ACHN (cell line): ENCODE measurements at regions not wholly inside any gene's neighbourhood (a gene's known extent, or its start where the extent isn't known, plus 50 kb on each side); places are given as distances from the start of the nearest gene placed in this dataset.

Source experiments
- DNase-seq: peaks from one replicate; pipeline ENCODE4 v3.0.0-alpha.2; 2015
- in situ Hi-C: cut with HindIII; loops from 2 replicates; pipeline ENCODE4 v1.10.0; 2017; ENCODE audit warnings: low sequenced_read_pairs, low pct_ligation_motif_present, low pct_unique_long_range_greater_than_20kb

DNA sequence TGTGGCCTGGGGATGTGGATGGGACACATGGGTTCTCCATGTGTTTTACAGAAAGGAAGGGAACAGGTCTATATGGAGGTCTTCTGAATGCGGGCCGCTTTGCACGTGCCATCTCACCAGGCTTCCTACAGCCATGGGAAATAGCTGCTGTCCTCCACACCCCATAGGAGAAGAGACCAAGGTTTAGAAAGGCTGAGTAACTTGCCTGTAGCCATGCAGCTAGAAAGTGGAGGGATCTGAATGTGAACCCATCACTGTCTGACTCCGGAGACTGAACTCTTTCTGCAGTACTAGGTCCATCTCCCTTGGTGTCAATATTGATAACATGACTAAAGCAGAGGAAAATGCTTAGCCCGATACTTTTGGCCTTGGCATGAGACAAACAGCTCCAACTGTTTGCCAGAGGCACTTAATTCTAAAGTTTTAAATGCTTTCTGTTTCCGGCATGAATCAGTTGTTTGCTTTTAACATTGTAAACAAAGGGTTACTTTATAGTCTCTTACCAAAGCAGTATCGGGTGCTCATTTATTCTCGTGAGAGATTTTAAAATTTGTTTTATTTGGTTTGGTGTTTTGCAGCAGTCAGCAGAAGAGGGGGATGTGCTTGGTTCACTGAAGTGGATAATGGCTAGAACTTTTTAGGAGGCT, 64.8 kb upstream of the LOXL4 start:
- DNase-seq, result no peak
- in situ Hi-C loops, result no loop called here

DNA sequence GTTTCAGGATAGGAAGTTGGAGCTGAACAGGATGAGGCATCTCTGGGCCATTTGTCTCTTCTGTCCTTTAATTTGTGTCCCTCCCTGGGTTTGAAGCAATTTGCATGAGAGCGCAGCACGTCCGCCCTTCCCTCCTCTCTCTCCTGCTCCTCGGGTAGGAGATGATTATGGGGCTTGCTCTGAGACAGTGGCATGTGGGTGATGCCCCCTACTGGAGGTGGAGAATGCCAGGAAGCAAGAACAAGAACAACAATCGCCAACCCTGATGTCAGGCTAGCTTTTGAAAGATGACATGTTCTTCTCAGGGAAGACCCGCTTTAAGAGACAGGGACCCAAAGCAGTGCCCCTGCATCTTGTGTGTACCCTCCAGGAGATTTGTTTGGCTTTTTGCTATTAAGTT, 63.9 kb upstream of the LOXL4 start:
- peak; percentile 56 for DNase-seq
- in situ Hi-C loops, result no loop called here

DNA sequence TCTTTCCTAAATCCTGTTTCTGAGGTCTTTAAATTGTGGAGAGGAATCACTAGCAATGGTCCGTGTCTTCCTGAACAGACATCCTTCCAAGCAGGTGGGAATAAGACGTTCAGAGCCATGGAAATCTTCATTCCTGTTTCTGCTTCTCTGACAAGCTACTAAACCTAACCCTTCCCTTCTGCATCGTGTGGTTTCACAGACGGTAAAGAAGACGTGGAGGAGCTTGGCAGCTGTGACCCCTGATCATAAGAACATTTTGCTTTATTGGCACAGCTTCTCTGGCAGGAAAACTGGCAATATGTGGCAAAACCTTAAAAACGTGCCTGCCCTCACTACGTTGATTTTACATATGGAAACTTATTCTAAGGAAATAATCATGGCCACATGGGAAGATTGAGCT, 63.0 kb upstream of the LOXL4 start:
- in situ Hi-C loops, result no loop called here
- DNase-seq, result no peak

DNA sequence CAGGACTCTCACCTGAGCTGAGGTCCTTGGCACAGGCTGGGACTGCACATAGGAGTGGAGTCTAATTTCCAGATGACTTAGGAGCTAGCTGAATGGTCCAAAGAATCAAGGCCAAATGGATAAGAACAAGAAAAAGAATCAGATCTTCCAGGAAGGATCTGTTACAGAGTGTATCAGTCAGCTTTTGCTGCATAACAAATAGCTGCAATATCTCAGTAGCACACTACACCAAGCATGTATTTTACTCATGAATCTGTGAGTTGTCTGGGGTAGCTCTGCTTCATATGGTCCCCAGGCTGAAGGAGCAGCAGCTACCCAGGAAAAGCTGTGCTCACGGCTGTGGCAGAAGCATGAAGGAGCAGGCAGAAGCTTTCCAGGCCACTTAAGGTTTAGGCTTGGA, 60.6 kb upstream of the LOXL4 start:
- DNase-seq, result no peak
- in situ Hi-C loops, result no loop called here

DNA sequence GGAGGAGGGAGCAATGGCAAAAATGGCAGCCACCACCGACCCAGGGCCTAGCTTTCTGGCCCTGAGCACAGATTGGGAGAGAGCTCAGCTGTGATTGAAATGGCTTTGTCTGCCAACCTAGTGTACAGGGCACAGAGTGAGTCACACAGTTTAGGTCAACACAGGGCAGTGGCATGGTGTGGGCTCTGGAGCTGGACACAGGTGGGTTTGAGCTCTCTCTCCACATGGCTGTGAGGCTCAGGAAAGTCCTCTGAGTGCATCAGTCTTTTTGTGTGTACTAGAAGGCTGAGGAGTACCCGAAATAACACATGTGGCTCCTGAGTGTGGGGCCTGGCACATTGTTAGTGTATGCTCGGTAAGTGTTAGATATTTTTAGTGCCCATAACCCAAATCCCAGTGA, 60.2 kb upstream of the LOXL4 start:
- in situ Hi-C loops, result no loop called here
- DNase-seq, result no peak

DNA sequence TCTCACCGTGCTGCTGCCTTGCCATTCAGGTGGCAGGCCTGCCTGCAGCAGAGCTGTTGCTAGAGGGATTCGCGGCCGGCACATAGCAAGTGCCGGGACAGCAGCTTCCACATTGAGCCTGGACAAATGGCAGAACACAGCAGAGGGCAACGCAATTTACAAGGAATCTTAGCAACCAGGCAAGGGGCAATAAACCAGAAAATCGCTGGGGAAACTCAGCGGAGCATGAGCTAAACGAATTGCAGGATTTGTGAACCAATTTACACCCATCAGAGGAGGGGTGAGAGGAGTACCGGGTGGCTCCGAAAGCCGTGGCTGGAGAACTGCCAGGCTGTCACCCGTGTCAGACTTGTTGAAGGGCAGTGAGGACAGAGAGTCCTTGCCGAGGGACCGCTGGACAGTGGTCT, 58.6 kb upstream of the LOXL4 start:
- DNase-seq, result no peak
- in situ Hi-C loops, result no loop called here

DNA sequence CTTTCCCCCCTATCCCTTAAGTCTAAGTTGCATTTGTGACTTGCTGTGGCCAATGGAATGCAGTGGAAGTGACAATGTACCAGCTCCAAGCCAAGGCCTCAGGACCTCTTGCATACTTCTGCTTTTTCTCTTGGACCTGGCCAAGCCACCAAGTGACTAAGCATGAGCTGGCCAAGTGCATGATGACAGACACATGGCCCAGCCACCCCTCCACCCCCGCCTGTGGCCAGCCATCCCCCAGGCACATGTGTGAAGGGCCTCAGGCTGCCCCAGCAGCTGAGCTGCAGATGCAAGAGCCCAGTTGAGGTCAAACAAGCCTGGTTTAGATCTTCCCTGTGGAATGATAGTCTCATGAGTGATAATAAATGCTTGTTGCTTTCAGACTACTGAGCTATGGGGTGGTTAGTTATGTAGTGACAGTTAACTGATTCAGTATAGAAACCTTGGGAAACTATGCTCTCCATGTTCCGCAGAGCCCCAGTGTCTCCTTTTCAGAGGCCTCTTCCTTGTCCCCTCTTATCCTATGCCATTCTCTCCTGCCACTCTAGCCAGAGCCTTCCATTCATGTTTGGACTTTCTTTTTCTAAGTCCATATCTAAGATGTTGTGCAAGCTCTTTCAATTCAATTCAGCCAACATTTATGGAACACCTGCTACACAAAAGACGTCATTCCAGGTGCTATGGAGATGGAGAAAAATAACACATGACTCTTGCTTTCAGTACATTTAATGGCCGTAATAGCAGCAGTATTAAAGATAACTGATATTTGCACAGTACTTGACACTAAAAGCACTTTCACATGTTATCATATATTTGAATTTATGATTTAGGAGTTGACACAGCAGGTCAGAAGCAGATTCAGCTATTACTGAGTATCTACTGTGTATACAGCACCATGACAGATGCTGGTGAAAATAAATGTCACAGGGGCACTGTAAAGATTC, 55.5 kb upstream of the LOXL4 start:
- in situ Hi-C loops, result no loop called here
- DNase-seq, result peak; percentile 53

DNA sequence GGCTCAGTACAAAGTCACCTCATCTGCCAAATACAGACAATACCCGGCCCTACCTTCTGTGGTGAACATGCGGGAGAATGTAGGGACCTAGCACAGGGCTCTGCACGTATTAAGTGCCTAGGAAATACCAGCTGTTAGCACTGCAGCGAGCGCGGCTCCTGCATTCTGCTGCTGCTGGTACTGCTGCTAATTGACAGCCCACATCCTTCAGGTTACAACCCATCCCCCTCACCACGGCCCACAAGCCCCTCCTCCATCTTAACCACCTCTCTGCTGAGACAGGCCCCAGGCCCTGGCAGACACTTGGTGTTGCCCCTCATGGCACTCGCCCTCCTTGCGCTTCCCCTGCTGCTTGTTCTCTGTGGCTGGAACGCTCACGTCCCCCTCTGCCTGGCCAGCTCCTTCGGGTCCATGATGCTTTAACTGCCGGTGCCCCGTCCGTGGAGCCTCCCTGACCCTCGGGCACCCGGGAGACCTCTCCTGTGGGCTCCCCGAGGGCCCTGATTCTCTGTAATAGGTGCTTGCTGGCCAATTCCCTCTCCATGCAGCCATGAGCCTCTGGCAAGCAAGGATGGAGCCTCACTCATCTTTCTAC, 53.3 kb upstream of the LOXL4 start:
- in situ Hi-C loops, result no loop called here
- no peak for DNase-seq

DNA sequence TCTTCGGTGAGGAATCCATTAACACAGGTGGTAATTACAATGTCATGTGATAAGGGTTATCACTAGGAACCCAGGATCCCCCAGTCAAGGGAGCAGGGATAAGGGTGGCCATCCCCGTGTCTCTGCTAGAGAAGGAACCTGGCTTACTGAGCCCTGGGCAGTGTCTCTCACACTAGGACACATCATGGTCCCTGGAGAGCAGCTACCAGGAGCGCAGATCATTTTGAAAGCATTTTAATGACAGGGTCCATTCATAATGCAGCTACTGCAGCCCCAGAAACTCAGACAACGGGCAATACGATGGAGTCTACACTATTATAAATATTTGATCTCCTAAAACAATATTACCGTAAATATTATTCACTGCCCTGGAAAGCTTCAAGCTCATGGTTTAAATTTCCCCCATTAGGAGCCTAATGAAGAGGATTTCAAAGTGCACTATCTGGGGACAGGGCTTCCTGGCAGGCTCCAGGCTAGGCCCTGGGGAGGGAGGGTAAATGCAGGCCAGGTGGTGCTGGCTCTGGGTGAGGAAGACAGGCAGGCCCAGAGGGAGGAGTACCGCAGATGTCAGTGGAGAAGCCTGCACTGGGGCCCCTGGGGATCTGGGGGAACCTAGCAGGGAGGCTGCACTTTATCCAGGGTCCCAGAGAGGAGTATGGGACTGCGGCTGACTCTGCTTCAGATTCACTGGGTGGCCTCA, 52.6 kb upstream of the LOXL4 start:
- in situ Hi-C loops, result no loop called here
- no peak for DNase-seq

DNA sequence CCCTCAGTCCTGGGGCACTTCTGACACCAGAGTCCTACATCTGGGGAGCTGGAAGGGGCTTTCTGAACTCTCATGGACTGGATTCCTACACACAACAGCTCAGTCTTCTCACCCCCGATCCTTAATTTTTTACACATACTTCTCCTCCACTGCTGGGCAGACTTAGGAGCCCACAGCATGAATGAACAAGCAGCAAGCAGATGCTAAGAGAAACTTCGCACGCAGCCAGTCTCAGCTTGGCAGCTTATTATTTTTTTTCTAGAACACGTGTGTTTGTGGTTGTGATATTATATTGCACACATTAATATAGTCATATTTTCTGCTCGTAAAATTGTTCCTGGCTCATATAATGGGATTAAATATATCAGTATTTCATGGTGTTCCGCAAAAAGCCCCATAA, 50.9 kb upstream of the LOXL4 start:
- DNase-seq, result no peak
- in situ Hi-C loops, result no loop called here
